AG04450 (cell line): ENCODE measurements at regions not wholly inside any gene's neighbourhood (a gene's known extent, or its start where the extent isn't known, plus 50 kb on each side); places are given as distances from the start of the nearest gene placed in this dataset.
"Not testable (repeated sequence)": the region's sequence is repeated elsewhere in the genome, so short reads cannot be mapped to it uniquely, and the experiment has no call there.

ENCODE experiments used
- CTCF ChIA-PET: fragments of 300-600, 350-600 bp; formaldehyde crosslinking; extraction: SDS; loops from one replicate; lab custom pipeline; 2022; ENCODE audit warnings: antibody characterized with exemption, inconsistent platforms; lab: Charles Lee
- POLR2A ChIA-PET: fragments of 350-600 bp; formaldehyde crosslinking; extraction: SDS; loops from one replicate; lab custom pipeline; 2021; ENCODE audit warnings: antibody characterized with exemption, inconsistent platforms; lab: Yijun Ruan, JAX
- DNase-seq: peaks from one replicate; pipeline ENCODE4 v3.0.0-alpha.2; 2011; ENCODE audit warnings: low read depth, low spot score
- H3K27ac ChIP-seq: one replicate; pipeline ENCODE4 v1.5.1; 2012; ENCODE audit warnings: low read depth, low read length, control low read depth
- H3K27me3 ChIP-seq: one replicate; pipeline ENCODE4 v1.6.0; 2012; ENCODE audit warnings: low read length; ENCODE audit not compliant: control insufficient read depth, insufficient read depth
- H3K4me3 ChIP-seq: 2 replicates; pipeline ENCODE4 v1.5.1; 2011; ENCODE audit warnings: mild to moderate bottlenecking, low read depth, low read length, control low read depth
- H3K9me3 ChIP-seq: 2 replicates; pipeline ENCODE4 v1.5.1; 2012; ENCODE audit warnings: low read length; ENCODE audit not compliant: control insufficient read depth, insufficient read depth
- CTCF ChIP-seq: IDR thresholded peaks from 2 replicates; pipeline ENCODE4 v1.5.1; 2011; ENCODE audit warnings: low read depth, low read length, control low read depth, inconsistent platforms

GRCh38 chr15:46961795-46962194 is 755.5 kb upstream of the SEMA6D start:
- TF ChIP-seq CTCF: no peak
- Histone ChIP-seq H3K4me3 (no peak overlapping the region), H3K27ac (no peak overlapping the region), H3K27me3 (no peaks in the 10 kb centered on the region), H3K9me3 (peaks cover 3% of the 10 kb centered on the region; the same call in 1 of the 2 replicates)
- no peak for DNase-seq
- ChIA-PET CTCF (no interaction called here), POLR2A (no interaction called here)

GRCh38 chr15:46988055-46988454 is 729.2 kb upstream of the SEMA6D start:
- H3K4me3 ChIP-seq, POLR2A ChIA-PET, CTCF ChIA-PET, DNase-seq, H3K27me3 ChIP-seq, H3K27ac ChIP-seq, H3K9me3 ChIP-seq: not testable (repeated sequence)

GRCh38 chr15:46996359-46996758 is 720.9 kb upstream of the SEMA6D start:
- TF ChIP-seq CTCF: no peak
- peaks cover 10% of the 10 kb centered on the region for H3K9me3 ChIP-seq
- no peak for DNase-seq
- H3K27ac ChIP-seq: no peak overlapping the region
- no peaks in the 10 kb centered on the region for H3K27me3 ChIP-seq
- ChIA-PET POLR2A (interaction anchor here (0.6 kb wide), 1 partner anchor 149 kb away, joined by 3 read pairs; no protein-coding TSS in a partner anchor), CTCF (no interaction called here)
- no peak overlapping the region for H3K4me3 ChIP-seq

GRCh38 chr15:46997501-46997900 is 719.8 kb upstream of the SEMA6D start:
- ChIA-PET CTCF (no interaction called here), POLR2A (no interaction called here)
- Histone ChIP-seq H3K27ac (no peak overlapping the region), H3K9me3 (peaks cover 10% of the 10 kb centered on the region), H3K4me3 (no peak overlapping the region), H3K27me3 (no peaks in the 10 kb centered on the region)
- no peak for TF ChIP-seq CTCF
- no peak for DNase-seq

GRCh38 chr15:47003568-47003967 is 713.7 kb upstream of the SEMA6D start:
- no peak for DNase-seq
- Histone ChIP-seq H3K27me3 (no peaks in the 10 kb centered on the region), H3K27ac (no peak overlapping the region), H3K9me3 (no peaks in the 10 kb centered on the region; the same call in 1 of the 2 replicates), H3K4me3 (no peak overlapping the region)
- no peak for TF ChIP-seq CTCF
- POLR2A ChIA-PET: no interaction called here
- CTCF ChIA-PET: no interaction called here

GRCh38 chr15:47013446-47013845 is 703.9 kb upstream of the SEMA6D start:
- Histone ChIP-seq H3K4me3 (no peak overlapping the region), H3K27me3 (no peaks in the 10 kb centered on the region), H3K9me3 (peaks cover 3% of the 10 kb centered on the region; the same call in 1 of the 2 replicates), H3K27ac (no peak overlapping the region)
- TF ChIP-seq CTCF: no peak
- POLR2A ChIA-PET: no interaction called here
- DNase-seq: no peak
- CTCF ChIA-PET: no interaction called here
